ENCODE measurements at regions not wholly inside any gene's neighbourhood (a gene's known extent, or its start where the extent isn't known, plus 50 kb on each side); places are given as distances from the start of the nearest gene placed in this dataset.

DNA sequence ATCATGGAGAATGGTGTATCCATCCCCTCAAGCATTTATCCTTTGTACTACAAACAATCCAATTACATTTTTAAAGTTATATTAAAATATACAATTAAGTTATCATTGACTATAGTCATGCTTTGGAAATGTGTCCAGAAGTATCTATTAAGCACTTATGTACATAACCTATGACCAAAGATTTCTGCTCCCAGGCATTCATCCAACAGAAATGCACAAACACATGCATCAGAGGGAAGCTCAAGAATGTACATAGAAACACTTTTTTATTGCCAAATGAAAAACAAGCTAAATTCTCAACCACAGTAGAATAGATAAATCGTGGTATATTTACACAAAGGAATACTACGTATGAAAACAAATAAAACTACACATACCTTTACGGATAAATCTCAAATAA is 700.5 kb upstream of the ZNF608 start:
- ATAC-seq = no peak
- FAIRE-seq = no peak
- ChIA-PET POLR2A (no interaction called here), CTCF (no interaction called here)
- 9% methylated on average over 3 of the region's 3 CpGs for WGBS (ENCODE audit: missing lambda C conversion rate)
- no peak for TF ChIP-seq HEYL (CRISPR knock-in tag; IDR thresholded peaks at IDR 0.05)
- no peak for TF ChIP-seq RARB (CRISPR knock-in tag; IDR thresholded peaks at IDR 0.05)
- TF ChIP-seq, protein P1, sequence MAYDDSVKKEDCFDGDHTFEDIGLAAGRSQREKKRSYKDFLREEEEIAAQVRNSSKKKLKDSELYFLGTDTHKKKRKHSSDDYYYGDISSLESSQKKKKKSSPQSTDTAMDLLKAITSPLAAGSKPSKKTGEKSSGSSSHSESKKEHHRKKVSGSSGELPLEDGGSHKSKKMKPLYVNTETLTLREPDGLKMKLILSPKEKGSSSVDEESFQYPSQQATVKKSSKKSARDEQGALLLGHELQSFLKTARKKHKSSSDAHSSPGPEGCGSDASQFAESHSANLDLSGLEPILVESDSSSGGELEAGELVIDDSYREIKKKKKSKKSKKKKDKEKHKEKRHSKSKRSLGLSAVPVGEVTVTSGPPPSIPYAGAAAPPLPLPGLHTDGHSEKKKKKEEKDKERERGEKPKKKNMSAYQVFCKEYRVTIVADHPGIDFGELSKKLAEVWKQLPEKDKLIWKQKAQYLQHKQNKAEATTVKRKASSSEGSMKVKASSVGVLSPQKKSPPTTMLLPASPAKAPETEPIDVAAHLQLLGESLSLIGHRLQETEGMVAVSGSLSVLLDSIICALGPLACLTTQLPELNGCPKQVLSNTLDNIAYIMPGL (CRISPR knock-in tag; IDR thresholded peaks at IDR 0.05; ENCODE audit: borderline replicate concordance) = no peak
- no peak for TF ChIP-seq BHLHE40 (IDR thresholded peaks at IDR 0.05; ENCODE audit: low read depth, low read length)
- TF ChIP-seq MYC (IDR thresholded peaks at IDR 0.05; ENCODE audit: borderline replicate concordance, low read length) = no peak
- TF ChIP-seq KDM1A (IDR thresholded peaks at IDR 0.05; ENCODE audit: low read depth) = no peak
- no peak for TF ChIP-seq FOXS1 (CRISPR knock-in tag; IDR thresholded peaks at IDR 0.05)
- no peak for TF ChIP-seq CBX2 (IDR thresholded peaks at IDR 0.05; ENCODE audit: borderline replicate concordance, low read depth)
- TF ChIP-seq ZSCAN20 (CRISPR knock-in tag; IDR thresholded peaks at IDR 0.05) = no peak
- no peak for TF ChIP-seq CHD4 (IDR thresholded peaks at IDR 0.05; ENCODE audit: borderline replicate concordance)
- TF ChIP-seq NFE2L2 (conservative IDR thresholded peaks at IDR 0.05; ENCODE audit: low read length) = no peak
- no peak for TF ChIP-seq RCOR1 (IDR thresholded peaks at IDR 0.05; ENCODE audit: low read depth, low read length)
- no peak for TF ChIP-seq EP300 (IDR thresholded peaks at IDR 0.05)
- TF ChIP-seq TP53 (CRISPR knock-in tag; IDR thresholded peaks at IDR 0.05) = no peak
- no peak for TF ChIP-seq SREBF2 (IDR thresholded peaks at IDR 0.05)
- TF ChIP-seq, protein P2, sequence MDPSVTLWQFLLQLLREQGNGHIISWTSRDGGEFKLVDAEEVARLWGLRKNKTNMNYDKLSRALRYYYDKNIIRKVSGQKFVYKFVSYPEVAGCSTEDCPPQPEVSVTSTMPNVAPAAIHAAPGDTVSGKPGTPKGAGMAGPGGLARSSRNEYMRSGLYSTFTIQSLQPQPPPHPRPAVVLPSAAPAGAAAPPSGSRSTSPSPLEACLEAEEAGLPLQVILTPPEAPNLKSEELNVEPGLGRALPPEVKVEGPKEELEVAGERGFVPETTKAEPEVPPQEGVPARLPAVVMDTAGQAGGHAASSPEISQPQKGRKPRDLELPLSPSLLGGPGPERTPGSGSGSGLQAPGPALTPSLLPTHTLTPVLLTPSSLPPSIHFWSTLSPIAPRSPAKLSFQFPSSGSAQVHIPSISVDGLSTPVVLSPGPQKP (IDR thresholded peaks at IDR 0.05; ENCODE audit: low read depth, low read length) = no peak
- TF ChIP-seq SMC3 (IDR thresholded peaks at IDR 0.05) = no peak
- no peak for TF ChIP-seq FOSB (CRISPR knock-in tag; IDR thresholded peaks at IDR 0.05)
- no peak for TF ChIP-seq MAZ (IDR thresholded peaks at IDR 0.05; ENCODE audit: borderline replicate concordance, low read depth, low read length)
- TF ChIP-seq, protein P3, sequence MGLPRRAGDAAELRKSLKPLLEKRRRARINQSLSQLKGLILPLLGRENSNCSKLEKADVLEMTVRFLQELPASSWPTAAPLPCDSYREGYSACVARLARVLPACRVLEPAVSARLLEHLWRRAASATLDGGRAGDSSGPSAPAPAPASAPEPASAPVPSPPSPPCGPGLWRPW (IDR thresholded peaks at IDR 0.05) = no peak
- H3K27ac ChIP-seq = no peak overlapping the region
- H3K4me3 ChIP-seq = no peak overlapping the region
- DNase-seq (ENCODE audit: low read depth in 1 of 2, low spot score in 1 of 2) = peak in 1 of 2 experiments; percentile 32
- H3K4me1 ChIP-seq = no peaks in the 10 kb centered on the region; the same call in 2 of the 3 replicates
- H3K4me2 ChIP-seq = peak overlapping the region; percentile 35; the same call in 2 of the 3 replicates
- 0 out of 3 replicates have a peak, but pooled peaks cover 7% of the 10 kb centered on the region for H3K9me3 ChIP-seq

DNA sequence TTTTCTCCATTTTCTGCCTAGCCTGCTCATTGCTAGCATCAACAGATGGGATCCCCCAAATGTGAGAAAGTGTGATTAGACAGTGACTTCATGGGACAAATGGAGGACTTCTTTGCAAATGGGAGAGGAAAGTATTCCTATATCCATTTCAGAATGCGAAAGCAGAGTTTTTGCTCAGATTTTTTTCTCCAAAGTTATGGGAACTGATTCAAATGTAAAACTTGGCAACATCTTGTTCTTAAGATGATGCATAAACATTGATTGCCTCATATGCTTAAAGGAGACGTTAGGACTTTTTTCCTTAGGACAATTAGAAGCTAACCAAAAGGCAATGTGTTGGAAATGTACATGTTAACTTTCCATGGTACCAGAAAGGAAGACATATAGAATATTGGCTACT is 704.3 kb upstream of the ZNF608 start:
- DNase-seq (ENCODE audit: low read depth in 1 of 2, low spot score in 1 of 2) (no peak), FAIRE-seq (no peak), ATAC-seq (no peak)
- no peak for TF ChIP-seq SREBF2 (IDR thresholded peaks at IDR 0.05)
- no peak for TF ChIP-seq FOSL2 (IDR thresholded peaks at IDR 0.05)
- no peak for TF ChIP-seq FOSL2 (CRISPR knock-in tag; IDR thresholded peaks at IDR 0.05)
- TF ChIP-seq ZSCAN20 (CRISPR knock-in tag; IDR thresholded peaks at IDR 0.05) = no peak
- no peak for TF ChIP-seq KDM5A (IDR thresholded peaks at IDR 0.05)
- TF ChIP-seq CHD4 (IDR thresholded peaks at IDR 0.05; ENCODE audit: borderline replicate concordance) = no peak
- TF ChIP-seq, protein P4, sequence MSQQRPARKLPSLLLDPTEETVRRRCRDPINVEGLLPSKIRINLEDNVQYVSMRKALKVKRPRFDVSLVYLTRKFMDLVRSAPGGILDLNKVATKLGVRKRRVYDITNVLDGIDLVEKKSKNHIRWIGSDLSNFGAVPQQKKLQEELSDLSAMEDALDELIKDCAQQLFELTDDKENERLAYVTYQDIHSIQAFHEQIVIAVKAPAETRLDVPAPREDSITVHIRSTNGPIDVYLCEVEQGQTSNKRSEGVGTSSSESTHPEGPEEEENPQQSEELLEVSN (IDR thresholded peaks at IDR 0.05; ENCODE audit: borderline replicate concordance, low read depth) = no peak
- TF ChIP-seq NR3C1 (IDR thresholded peaks at IDR 0.05) = no peak
- WGBS (ENCODE audit: missing lambda C conversion rate) = 54% methylated on average over 2 of the region's 2 CpGs
- no peaks in the 10 kb centered on the region for H3K9me3 ChIP-seq
- CTCF ChIA-PET = interaction anchor here (0.6 kb wide), 1 partner anchor 1779 kb away, joined by 3 read pairs; no protein-coding TSS in a partner anchor
- H3K4me3 ChIP-seq = no peak overlapping the region
- POLR2A ChIA-PET = no interaction called here
- H3K4me2 ChIP-seq = no peak overlapping the region
- no peaks in the 10 kb centered on the region; the same call in 2 of the 3 replicates for H3K4me1 ChIP-seq
- no peak overlapping the region for H3K27ac ChIP-seq
